COLO668 (cell line): ENCODE measurements at regions not wholly inside any gene's neighbourhood (a gene's known extent, or its start where the extent isn't known, plus 50 kb on each side); places are given as distances from the start of the nearest gene placed in this dataset.

ENCODE experiments used
- DNase-seq: peaks from one replicate; lab custom pipeline; 2025; ENCODE audit not compliant: unreplicated experiment; lab: John Stamatoyannopoulos, UW

- DNase-seq = no peak
Observed at GRCh38 chr19:31096062-31096830, 253.0 kb downstream of the TSHZ3 start.

- no peak for DNase-seq
Observed at GRCh38 chr19:31095100-31095804, 254.0 kb downstream of the TSHZ3 start.

DNA sequence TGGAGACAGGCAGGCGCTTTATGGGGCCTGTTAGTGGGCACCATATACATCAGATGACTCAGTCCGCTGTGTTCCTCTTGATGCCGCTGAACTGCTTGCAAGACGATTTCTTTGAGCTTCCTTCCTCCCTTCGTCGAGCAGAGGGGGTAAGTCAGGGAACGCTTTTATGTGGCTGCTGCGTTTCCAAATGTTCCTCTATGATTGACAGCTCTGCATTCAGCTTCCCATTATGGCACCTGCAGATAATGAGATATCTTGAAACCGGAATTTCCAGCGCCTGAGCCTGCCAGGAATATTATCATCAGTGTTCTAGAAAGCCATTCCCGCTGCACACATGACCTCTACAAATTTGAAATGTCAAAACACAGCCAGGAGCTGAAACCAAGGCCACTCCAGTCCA, 257.0 kb downstream of the TSHZ3 start:
- DNase-seq = no peak

DNA sequence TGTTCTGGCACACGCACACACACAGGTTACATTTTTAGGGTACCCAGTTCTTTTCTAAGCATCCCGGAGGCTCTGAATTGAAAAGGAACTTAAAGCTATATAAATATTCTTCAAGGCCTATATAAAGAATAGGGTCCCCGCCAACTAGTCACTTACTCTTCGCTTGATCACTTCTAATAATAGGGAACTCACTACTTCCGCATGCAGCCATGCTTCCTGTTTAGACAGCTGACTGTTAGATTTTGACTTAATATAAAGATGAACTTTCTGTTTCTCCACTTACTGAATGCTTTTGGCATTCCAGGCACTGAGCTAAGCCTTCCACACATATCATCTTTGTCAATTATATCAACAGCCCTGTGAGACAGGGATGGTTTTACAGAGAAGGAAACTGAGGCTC, 259.6 kb downstream of the TSHZ3 start:
- DNase-seq = no peak

DNA sequence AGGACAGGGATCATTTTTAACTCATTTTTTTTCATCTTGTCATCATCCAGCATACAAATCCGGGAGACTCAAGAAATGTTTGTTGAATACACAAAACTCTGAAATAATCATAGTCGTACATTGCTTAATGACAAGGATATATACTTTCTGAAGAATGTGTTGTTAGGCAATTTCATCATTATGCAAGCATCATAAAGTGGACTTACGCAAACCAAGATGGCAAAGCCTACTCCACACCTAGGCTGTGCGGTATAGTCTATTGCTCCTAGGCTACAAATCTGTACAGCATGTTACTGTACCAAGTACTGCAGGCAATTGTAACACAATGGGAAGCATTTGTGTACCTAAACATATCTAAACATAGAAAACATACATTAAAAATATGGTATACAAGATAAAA, 264.1 kb downstream of the TSHZ3 start:
- no peak for DNase-seq

DNA sequence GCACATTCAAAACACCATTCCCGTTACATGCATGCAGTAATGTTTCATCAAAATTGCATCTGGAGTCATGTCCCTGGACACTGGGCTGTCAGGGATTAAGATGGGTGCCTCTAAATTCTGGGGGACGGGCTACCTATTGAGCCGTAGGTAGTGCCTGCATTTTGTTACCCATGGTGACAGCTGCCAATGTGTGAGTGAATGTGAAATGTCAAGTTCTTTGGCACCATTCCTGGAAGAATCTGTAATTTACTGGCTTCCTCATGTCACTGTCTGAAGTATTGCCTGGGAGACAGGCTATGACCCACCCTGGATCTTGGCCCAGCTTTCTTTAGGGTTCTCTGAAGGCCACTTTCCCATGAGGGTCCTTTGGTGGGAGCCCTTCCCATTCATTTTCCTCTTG, 266.1 kb downstream of the TSHZ3 start:
- no peak for DNase-seq

DNA sequence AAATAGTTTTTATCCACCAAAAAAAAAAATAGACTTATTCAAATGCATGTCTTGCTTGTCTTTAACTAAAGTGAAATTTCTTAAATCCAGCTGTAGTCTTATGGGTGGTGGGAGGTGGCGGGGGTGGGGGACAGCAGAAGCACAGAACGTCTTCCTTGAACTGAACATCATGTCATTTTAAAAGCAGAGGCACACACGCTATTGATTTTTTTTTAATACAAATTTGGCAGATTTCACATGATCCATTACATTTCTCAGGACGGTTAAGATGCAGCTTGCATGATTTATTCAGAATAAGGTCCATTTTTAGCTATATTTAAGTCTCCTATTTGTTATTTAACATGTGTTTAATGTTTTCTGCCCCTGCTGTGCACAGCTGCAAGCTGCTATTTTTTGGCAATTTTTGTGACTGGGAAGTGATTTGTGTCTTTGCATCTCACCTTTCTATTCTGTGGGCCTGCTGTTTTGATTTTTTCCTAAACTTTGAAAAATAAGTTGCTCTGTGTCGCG, 274.0 kb downstream of the TSHZ3 start:
- no peak for DNase-seq

- DNase-seq = no peak
Observed at GRCh38 chr19:31074199-31075125, 274.8 kb downstream of the TSHZ3 start.

DNA sequence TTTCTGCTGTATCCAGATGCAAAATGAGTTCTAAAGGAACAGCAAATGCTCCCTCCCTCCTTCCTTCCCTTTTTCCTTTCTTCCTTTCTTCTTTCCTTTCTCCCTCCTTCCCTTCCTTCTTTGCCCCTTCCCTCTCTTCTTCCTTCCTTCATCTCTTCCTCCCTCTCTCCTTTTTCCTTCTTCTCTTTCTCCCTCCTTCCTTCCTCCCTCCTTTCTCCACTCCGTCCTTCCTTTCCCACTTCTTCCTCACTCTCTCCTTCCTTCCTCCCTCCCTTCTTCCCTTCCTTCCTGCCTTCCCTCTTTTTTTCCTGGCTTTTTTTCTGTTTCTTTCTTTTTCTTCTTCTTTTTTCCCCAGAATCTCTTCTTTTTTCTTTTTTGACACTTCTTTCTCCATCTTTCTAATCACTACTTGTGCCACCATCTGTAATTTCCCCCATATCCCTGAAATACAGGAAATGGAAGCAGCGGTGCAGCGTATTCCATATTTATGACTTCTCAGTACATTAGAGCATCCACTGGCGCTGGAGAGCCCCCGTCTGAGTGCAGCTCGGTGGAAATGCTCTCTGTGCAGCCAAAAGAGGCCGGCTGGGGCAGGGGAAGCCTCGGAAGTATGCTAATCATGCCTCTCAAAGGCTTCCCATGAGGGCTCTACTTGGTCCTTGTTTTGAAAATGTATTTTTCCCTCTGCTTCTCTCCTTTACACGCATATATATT, 275.6 kb downstream of the TSHZ3 start:
- no peak for DNase-seq

DNA sequence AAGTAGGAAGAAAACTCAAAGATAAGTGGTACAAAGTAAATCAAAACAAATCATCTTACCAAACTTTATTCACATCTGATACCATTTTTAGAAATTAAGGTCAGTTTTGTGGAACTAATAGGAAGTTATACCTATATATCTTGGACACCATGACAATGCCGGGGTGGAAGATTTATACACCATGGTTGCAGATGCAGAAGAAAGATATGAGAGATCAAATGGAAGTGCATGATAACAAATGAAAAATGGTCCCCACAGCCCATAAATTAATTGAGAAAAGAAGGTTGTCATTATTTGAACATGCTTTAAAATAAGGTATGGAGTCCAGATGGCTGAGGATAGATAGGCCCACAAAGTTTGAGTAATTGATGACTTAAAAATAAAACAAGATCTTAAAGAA, 276.8 kb downstream of the TSHZ3 start:
- no peak for DNase-seq

DNA sequence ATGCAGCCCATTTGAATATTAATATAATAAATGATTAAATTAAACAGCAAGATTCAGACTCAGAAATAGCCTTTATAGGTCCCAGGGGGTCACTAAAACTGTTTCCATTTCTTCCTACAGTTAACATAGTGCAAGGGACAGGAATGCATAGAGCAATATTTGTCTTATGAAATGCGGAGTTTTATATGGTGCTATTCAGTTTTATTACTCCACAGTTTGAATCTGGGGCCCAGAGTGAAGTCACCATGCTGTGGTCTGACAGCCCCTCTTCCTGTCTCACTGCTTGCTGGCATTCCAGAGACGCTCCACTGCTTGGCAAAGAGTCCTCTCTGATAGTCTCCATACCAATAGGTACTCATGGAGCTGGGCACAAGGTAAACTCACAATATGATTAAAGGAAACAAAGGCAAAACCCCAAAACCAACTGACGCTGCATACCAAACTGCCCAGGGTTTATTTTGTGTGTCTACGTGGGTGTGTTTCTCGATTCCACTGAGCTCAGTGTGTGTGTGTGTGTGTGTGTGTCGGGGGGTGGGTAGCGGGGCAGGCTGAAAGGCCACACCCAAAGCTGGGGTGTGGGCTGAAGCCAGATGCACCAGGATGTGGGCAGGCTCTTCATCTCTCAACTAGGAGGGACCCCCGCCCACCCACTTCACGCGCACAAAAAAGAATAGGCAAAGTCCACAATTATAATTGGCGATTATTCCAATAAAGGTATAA, 277.9 kb downstream of the TSHZ3 start:
- no peak for DNase-seq

DNA sequence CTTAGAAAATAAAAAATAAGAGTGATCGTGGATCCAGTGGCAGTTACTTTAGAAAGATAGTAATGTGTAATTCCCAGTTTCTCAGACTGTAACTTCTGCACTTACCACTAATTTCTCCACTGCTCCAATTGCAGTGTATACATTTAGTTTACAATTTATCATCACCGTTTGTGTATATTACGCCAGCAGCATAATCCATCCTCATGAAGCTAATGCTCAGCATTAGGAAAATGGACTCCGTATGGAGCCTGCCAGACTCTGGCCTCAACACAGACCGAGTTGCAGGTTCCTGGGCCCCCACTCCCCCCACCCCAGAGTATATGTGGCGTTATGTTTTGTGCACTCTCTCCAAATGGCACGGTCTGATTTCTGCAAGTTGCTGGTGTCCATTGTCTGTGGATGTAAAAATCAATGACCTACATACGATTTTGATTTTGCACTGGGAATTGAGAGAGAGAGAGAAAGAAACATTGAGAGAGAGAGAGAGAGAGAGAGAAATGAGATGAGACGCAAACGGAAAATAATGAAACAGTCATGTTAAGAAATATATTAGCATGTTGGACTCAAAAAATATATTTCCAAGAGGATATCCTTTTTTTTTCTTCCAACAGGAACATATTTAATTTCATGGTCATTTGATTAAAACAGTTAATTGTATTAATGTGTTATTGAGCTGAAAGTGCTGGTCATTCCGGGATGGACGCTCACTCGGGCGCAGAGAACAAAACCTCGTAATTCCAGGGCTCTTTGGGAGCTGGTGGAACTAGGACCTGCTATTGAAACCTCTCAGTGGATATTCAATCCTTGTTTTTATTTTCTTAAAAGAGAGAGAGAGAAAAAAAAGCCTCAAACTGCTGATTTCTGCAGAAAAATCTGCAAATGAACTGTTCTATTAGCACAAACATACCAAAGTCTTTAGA, 278.8 kb downstream of the TSHZ3 start:
- no peak for DNase-seq

DNA sequence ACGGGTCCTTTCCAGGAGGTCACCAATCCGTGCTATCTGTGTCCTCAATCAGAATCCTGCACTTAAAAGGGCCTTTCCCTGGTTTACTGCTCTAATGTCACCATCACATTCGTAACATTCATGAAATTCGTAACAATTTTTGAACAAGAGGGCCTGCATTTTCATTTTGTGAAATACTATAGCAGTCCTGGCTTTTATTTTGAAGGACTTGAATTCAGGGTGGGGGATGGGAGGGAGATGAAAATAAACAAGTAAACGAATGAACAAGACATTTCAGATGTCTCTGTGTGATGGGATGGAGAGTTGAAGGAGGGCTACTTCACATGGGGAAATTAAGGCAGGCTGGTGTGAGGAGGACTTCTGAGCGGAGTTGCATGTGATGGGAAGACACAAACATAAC, 281.0 kb downstream of the TSHZ3 start:
- DNase-seq = no peak

- no peak for DNase-seq
Observed at GRCh38 chr19:31066385-31066784, 282.9 kb downstream of the TSHZ3 start.

DNA sequence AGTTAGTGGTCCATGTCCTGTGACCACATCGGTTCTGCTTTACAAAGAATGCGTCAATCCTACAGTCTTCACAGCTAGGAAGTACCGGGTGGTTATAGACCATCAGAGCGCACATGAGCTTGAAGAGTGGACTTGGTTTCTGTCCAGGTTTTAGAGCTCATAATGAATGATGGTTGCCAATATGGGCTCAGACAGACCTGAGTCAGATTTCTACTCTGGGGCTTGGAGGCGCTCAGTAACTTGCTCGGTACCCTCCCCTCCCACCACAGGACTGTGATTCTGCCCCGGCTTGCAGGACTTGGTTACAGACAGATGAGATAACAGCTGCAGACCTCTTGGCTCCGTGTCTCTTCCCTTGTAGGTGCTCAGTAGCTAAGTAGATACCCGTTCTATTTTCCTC, 284.7 kb downstream of the TSHZ3 start:
- DNase-seq = no peak

DNA sequence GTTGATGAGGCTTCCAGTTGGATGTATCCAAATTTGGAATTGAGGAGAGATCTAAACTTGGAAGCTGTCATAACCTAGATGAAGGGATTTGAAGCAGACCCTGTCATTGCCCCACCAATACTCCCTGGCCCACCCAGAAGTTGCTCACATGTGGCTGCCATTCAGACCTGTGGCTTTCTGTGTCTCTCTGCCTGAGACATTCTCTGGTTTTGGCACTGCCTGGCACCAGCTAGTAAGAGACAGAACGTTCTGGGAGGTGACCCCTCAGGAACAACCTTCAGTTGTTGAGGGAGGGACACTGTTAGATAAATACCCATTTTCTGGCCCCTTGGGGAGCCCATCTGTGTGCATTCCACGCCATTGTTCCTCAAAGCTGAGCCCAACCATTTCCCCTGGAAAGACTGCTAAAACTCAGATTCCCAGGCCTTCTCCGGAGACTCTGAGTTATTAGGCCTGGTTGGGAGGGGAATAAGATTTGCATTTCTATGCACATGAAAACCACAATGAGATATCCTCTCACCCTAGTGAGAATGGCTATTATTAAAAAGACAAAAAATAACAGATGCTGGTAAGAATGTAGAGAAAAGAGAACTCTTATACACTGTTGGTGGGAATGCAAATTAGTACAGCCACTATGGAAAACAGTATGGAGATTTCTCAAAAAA, 290.4 kb downstream of the TSHZ3 start:
- DNase-seq = no peak

GRCh38 chr19:31057476-31057875, 291.8 kb downstream of the TSHZ3 start:
- DNase-seq = no peak

DNA sequence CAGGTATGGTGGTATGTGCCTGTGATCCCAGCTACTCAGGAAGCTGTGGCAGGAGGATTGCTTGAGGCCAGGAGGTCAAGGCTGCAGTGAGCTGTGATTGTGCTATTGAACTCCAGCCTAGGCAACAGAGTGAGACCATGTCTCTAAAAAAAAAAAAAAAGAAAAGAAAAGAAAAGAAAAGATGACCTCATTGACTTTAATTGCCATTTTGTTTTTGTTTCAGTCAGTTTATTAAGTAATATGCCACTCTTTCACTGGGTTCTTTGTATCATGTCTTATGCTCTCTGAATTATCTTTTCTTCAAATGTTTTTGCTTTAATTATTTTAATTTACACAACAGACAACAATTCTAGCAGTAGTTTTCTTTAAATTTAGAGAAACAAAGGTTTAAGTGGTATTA, 293.8 kb downstream of the TSHZ3 start:
- no peak for DNase-seq

GRCh38 chr19:31054430-31054829, 294.8 kb downstream of the TSHZ3 start:
- no peak for DNase-seq
